HL-60 (cell line): ENCODE measurements at regions not wholly inside any gene's neighbourhood (a gene's known extent, or its start where the extent isn't known, plus 50 kb on each side); places are given as distances from the start of the nearest gene placed in this dataset.

Source experiments
- DNase-seq, 2 experiments: peaks; one replicate each; pipeline ENCODE4 v3.0.0-alpha.2; 2010 to 2020; ENCODE audit warnings: low read depth in 1 of 2, low spot score in 1 of 2
- H3K27ac ChIP-seq: fragments of 250-450 bp; sonication (Bioruptor Pico); replicated peaks from 2 replicates; pipeline ENCODE4 v1.5.1; 2020; ENCODE audit warnings: mild to moderate bottlenecking, moderate library complexity
- H3K27me3 ChIP-seq: fragments of 250-450 bp; sonication (Bioruptor Pico); 2 replicates; pipeline ENCODE4 v1.5.1; 2021; ENCODE audit warnings: mild to moderate bottlenecking, moderate library complexity; ENCODE audit not compliant: insufficient read depth, poor library complexity, severe bottlenecking
- H3K4me3 ChIP-seq: replicated peaks from 2 replicates; pipeline ENCODE4 v1.5.1; 2011; ENCODE audit warnings: mild to moderate bottlenecking, control low read depth, low read length; ENCODE audit not compliant: insufficient read depth
- CTCF ChIP-seq: IDR thresholded peaks from one replicate; pipeline ENCODE4 v1.5.1; 2011; ENCODE audit warnings: low read length, control low read depth, inconsistent platforms; ENCODE audit not compliant: insufficient read depth
- GABPA ChIP-seq: IDR thresholded peaks from 2 replicates; pipeline ENCODE4 v1.6.1; 2012; ENCODE audit warnings: low read depth
- POLR2AphosphoS5 ChIP-seq: IDR thresholded peaks from 2 replicates; pipeline ENCODE4 v1.6.1; 2012; ENCODE audit warnings: low read depth
- REST ChIP-seq: IDR thresholded peaks from 2 replicates; pipeline ENCODE4 v1.6.1; 2012; ENCODE audit warnings: low read depth; ENCODE audit not compliant: insufficient replicate concordance
- SPI1 ChIP-seq: IDR thresholded peaks from 2 replicates; pipeline ENCODE4 v1.6.1; 2012; ENCODE audit warnings: low read depth, mild to moderate bottlenecking, borderline replicate concordance

- no peak overlapping the region for H3K27ac ChIP-seq
- DNase-seq = no peak
- TF ChIP-seq REST (no peak), SPI1 (no peak), GABPA (no peak)
- no peak overlapping the region for H3K4me3 ChIP-seq
- no peaks in the 10 kb centered on the region for H3K27me3 ChIP-seq
Measured at GRCh38 chr7:18239212-18239611, 211.6 kb upstream of the PRPS1L1 start.

- no peak overlapping the region for H3K27ac ChIP-seq
- DNase-seq = no peak
Measured at GRCh38 chr7:18241543-18242231, 214.0 kb upstream of the PRPS1L1 start.

GRCh38 chr7:18243731-18244130 is 216.1 kb upstream of the PRPS1L1 start:
- no peak for DNase-seq
- Histone ChIP-seq H3K27me3 (no peaks in the 10 kb centered on the region), H3K27ac (no peak overlapping the region), H3K4me3 (no peak overlapping the region)
- no peak for TF ChIP-seq GABPA
- TF ChIP-seq CTCF = no peak
- no peak for TF ChIP-seq REST
- TF ChIP-seq POLR2AphosphoS5 = no peak
- no peak for TF ChIP-seq SPI1

More at GRCh38 chr7:18241543-18242231, 214.0 kb upstream of the PRPS1L1 start:
- Histone ChIP-seq H3K27me3 (no peaks in the 10 kb centered on the region), H3K4me3 (no peak overlapping the region)
- no peak for TF ChIP-seq CTCF
- TF ChIP-seq GABPA = no peak
- TF ChIP-seq POLR2AphosphoS5 = no peak
- no peak for TF ChIP-seq REST
- TF ChIP-seq SPI1 = no peak

DNA sequence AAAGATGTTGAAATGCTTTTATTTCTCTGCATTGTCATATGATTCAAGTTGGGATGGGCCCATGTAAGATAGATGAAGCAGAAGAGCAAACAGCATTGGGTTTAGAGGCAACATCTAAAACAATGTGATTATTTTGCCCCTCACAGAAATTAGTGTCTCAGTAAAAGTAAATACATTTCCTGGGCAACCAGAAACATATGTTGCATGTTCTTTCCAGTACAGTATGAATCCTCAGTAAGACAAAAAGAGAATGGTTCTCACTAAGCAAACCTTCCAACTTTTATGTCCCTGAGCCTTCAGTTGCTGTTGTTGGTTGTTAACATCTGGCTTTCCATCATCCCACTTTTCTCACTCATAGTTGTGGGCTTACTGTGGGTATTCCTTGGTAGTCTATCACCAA is 222.5 kb upstream of the PRPS1L1 start:
- H3K27me3 ChIP-seq = no peaks in the 10 kb centered on the region
- no peak overlapping the region for H3K4me3 ChIP-seq
- no peak for DNase-seq
- H3K27ac ChIP-seq = no peak overlapping the region
- no peak for TF ChIP-seq GABPA
- no peak for TF ChIP-seq POLR2AphosphoS5
